Activated CD8-positive, alpha-beta memory T cell treated with anti-CD3 and anti-CD28 coated beads for 4 hours (primary cell): ENCODE measurements at regions not wholly inside any gene's neighbourhood (a gene's known extent, or its start where the extent isn't known, plus 50 kb on each side); places are given as distances from the start of the nearest gene placed in this dataset.

ENCODE experiments used
- DNase-seq, 2 donors: peaks; one replicate each; pipeline ENCODE4 v3.0.0-alpha.2; 2020; ENCODE audit warnings: low read depth in 2 of 2

DNA sequence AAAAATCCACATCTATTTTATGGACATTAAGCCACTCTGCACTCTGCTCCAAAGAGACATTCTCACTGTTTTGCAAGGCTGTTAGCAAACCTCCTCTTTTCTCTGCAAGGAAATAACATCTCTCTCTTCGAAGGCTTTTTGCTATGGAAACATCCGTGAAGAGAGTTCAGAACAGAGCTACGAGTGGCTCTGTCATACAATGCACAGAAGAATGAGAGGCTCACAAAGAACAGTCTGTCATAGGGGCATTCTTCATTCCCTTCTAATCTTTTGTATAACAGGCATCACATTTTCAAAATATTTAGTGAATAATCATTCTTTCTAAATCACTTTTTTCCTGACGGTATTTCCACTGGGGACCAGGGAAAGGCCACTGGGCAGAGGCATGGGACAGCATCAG lies 346.1 kb downstream of the IRS2 start:
- no peak for DNase-seq

DNA sequence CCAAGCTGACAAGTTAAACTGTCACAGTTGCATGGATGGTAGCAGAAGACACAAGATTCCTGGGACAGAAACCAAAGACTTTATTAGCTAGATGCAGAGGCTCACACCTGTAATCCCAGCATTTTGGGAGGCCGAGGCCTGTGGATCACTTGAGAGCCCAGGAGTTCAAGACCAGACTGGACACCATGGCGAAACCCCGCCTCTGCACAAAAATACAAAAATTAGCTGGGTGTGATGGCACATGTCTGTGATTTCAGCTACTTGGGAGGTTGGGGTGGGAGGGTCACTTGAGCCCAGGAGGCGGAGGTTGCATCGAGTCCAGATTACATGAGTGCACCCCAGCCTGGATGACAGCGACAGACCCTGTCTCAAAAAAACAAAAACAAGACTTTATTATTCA lies 346.6 kb downstream of the IRS2 start:
- DNase-seq = no peak

DNA sequence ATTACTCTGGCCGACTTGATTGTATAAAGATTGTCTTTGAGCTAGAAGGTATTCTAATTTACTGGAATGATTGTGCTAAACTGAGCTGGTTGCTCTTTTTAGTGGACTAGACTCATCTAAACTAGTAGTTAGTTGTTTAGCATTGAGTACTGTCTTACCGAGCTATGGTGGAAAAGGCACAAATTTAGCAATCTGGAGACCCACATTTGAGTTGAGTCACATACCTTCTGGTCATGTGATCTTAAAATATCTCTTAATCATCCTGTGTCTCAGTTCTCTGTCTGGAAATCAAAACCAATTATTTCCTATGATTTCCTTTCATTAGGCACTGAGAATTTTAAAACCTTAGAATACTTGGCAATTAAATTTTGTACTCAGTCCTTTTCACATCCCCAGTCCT lies 349.5 kb downstream of the IRS2 start:
- DNase-seq = no peak

DNA sequence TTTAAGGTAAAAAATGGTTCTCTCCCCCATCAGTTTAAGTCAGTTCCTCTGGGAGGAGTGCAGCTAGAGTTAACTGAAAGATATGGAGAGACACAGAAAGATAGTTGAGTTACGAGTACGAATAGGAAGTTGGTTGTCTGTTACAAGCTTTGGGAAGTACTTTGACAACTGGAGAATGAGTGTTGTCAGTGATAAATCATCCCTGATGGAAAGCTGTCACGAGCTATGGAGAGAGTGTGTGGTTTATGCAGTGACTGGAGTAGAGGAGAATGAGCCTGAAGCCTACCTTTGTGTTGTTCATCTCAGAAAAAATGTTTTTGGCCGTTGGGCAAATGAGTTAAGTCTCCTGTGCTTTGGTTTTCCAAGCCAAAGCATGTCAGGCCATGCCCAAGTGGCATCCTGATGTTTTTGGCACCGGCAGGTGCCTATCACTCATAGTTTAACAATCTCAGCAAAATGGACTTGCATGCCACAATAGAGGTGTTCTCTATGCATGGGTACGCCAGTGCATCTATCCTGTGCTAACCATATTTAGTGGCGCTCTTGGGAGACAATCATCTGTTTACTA lies 350.2 kb downstream of the IRS2 start:
- no peak for DNase-seq

DNA sequence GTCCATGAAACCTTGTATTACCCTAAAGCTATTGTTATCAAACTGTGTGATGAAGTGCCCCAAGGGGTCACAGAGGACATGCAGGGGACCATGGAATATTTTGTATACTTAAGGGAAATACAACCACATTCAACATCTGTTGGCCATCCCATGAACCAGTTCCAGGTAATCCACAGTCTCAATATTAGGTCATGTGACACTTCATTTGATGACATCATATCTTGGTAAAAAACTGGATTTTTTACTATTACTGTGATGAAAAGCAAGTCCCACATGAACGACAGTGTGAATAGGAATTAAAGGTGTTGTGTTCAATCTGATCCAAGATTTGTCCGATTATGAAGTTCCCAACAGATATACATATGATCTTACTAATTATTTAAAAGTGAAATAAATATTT lies 355.2 kb downstream of the IRS2 start:
- no peak for DNase-seq

DNA sequence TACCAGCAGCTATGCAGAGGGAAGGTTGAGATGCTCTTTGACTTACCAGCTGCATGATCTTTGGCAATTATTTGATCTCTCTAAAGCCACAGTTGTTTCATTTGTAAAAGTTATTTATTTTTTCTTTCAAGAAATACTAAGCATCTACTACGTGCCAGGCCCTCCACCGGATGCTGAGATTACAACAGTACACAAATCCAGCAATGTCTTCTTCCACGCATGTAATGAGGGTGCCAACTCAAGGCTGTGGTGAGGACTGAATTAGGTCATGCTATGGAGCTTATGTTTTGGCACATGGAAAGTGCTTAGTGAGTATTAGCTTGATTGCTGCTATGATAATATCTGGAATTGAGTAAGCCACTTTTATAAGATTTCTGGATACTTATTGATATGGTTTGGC lies 358.2 kb downstream of the IRS2 start:
- no peak for DNase-seq

DNA sequence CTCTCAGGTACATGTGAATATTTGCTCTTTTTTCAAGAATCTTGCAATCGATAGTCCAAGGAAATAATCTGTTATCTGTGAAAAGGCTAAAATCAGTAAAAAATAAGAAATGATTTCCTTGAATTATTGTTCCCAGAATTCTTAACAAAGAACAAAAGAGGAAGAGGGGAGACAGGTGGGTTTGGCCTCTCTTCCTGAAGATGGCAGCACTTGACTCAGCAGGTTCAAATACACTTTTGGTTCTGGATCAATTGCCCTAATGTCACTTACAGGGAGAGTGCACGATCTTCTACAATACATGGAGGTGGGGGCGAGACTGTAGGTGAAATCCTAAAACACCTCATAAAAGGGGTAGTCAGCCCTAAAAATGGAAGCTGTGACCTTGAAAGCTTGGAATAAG lies 358.7 kb downstream of the IRS2 start:
- DNase-seq = no peak

DNA sequence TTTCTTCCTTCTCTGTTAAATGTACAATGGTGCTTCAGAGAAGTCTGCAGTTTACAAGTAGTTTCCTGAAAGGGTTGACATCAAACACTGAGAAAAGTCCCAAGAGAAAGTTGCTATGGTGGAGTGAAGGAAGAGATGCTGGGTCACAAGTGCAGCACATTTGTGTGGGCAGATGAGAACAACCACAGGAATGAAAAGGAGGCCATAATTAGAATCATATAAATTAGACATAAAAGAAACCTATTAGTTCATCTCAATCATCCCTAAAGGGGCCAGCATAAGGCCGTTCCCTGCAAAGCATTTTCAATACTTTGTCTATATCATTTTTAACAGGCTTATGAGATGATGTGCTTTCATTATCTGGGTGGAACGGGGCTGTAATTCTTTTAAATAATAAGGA lies 359.2 kb downstream of the IRS2 start:
- DNase-seq = no peak

DNA sequence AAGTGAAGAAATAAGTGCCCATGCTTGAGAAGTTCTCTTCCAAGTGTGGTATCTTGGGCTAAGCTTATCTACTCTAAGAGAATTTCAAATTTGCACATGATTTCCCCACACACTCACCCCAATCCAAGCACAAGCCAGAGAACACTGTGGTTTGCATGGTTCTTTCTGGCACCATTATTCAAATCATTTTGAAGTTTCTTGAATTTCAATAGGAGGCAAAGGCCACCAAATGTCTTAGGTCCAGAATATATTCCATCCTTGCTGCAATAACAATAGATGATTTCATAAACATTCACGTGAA lies 359.7 kb downstream of the IRS2 start:
- DNase-seq = no peak

DNA sequence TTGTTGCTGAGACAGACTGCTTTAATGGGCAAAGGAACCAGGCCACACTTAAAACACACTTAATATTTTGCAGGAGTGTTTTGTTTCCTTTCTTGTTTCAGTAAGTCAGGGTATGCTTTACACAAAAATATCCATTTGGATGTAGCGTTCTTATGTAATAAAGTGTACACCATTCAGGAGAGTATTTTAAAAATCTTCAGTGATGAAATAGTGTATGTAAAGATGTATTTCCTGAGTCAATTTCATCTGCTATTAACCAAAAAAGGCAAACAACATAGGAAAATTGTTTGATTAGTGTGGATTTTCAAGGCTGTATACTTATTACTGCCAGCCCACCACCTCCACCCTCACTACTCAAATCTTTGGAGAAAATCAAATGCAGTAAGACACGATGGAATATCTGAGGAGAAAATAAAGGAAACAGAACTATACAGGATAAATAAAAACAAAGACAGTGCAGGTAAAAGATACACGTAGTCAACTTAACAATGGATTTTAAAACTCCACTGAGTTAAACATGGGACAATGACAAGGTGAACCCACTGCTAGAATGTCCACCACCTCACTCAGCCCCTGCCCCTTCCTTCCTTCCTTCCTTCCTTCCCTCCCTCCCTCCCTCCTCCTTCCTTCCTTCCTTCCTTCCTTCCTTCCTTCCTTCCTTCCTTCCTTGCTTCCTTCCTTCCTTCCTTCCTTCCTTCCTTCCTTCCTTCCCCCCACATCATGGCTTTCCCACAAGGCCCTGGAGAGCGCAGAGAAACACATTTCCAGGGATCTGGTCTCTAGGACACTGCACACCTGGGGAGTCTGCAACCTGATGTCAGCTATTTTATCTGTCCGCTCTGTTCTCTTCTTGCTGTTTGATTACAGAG lies 360.3 kb downstream of the IRS2 start:
- DNase-seq = no peak

DNA sequence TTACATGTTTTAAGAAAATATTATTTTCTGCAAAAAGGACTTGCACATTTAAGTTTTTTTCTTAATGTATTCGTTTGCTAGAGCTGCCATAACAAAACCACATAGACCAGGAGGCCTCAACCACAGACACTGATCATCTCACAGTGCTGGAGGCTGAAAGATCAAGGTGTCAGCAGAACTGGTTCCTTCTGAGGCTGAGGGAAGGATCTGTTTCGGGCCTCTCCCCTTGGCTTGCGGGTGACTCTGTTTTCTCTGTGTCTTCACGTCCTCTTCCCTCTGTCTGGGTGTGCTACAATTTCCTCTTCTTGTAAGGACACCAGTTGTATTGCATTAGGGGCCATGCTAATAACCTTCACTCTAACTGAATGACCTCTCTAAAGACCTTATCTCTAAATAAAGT lies 364.2 kb downstream of the IRS2 start:
- no peak for DNase-seq

DNA sequence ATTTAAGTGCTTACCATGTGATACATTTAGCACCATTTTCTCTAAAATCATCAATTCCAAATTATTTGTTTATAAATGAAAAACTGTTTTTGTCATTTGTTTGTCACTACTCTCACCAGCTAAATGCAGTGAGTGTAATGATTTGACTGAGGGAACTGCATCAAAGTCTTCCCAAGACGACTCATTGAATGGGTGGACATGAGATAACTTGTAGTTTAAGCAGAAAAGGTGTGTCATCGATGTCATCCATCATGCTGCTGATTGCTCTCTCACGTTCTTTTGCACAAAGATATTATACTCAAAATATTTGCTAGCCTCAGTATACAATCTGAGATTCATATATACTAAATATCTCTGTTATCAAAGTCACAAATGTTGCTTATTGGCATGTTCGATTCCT lies 366.5 kb downstream of the IRS2 start:
- no peak for DNase-seq

DNA sequence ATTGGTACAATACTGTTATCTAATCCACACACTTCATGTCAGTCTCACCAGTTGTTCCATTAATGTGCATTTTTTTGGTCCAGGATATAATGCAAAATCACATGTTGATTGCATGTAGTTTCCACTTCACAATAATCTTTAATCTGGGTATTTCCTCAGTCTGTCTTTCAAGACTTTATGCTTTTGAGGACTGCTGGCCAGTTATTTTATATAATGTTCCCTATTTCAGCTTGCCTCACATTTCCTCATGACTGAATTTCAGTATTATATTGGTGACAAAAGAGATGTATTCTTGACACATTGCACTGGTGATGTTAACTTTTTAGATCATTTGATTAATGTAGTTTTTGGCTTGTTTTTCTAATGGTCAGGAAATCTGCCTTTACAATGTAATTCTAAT lies 368.3 kb downstream of the IRS2 start:
- DNase-seq = no peak

DNA sequence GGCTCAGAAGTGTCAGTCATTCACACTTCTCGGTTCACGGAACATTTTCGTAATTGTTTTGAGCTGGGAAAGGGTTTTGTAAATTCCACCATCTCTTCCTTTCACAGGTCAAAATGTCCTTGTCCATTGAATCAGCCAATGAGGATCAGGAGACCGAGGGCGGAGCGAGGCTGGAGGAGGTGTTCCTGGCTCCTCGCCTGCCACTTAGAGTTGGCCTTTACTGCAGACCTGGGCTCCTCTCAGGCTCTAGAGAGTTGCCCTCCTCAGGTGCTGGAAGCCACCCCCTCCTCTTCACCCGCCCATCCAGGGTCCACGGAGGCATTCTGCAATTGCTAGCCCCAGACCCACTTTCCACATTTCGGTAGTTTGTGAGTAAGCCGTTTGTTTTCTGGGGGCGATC lies 370.4 kb downstream of the IRS2 start:
- DNase-seq = no peak

DNA sequence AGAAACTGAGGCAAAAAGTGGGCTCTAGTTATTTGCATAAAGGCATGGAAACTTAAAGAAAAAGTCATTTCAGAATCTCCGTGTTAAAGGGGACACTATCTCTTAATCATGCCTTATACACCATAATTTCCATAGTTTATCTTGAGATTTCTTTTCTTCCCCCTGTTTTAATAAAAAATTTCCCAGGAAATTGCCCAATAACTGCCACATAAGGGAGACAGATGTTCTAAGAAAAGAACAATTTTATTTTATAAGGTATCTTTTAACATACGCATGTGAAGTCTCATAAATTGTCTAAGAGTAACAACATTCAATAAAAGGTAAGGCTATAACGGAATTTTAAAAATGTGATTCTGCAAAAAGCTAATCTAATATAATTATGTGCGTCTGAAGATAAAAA lies 371.3 kb downstream of the IRS2 start:
- no peak for DNase-seq

DNA sequence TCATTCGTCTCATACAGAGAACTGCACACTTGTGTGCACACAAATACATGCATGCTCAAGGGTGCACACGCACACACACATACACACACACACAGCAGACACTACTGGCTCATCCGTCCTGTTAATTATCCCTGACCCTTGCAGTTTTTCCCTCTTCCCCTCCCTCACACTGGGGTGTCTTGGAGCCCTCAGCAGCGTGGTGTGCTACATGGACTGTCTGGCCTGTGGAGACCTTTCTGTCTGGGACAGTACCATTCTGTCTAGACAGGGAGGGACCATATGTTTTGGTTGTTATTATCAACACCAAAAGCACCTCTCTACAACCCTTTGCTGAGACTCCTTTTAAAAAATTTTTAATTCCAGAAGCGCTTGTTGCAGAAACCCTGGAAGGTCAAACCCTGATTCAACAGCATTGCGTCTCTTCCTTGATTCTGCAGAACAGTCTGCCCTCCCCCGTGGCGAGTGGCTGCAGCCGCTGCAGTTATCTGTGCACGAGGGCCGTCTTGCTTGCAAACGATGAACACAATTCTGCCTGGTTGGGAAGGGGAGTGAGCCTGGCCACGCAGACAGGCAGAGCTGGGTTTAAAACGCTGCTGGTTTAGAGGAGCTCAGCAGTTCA lies 374.0 kb downstream of the IRS2 start:
- no peak for DNase-seq

DNA sequence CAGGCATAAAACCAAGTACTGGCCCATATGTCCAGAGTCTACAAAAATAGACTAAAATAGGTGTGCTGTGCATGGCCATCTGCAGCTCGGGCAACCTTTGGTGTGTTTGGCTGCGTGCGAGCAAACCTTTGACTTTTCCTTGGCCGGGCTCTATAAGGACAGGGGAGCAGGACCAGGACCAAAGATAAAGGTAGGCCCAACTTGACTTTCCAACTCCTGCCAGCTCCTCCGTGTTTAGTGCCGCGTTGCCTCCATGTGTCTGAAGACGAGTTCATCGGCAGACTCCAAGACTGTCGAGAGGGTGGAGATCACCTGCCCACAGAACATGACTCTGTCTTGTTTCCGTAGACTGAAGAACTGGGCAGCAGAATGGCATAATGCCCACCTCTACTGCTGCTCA lies 375.5 kb downstream of the IRS2 start:
- no peak for DNase-seq

DNA sequence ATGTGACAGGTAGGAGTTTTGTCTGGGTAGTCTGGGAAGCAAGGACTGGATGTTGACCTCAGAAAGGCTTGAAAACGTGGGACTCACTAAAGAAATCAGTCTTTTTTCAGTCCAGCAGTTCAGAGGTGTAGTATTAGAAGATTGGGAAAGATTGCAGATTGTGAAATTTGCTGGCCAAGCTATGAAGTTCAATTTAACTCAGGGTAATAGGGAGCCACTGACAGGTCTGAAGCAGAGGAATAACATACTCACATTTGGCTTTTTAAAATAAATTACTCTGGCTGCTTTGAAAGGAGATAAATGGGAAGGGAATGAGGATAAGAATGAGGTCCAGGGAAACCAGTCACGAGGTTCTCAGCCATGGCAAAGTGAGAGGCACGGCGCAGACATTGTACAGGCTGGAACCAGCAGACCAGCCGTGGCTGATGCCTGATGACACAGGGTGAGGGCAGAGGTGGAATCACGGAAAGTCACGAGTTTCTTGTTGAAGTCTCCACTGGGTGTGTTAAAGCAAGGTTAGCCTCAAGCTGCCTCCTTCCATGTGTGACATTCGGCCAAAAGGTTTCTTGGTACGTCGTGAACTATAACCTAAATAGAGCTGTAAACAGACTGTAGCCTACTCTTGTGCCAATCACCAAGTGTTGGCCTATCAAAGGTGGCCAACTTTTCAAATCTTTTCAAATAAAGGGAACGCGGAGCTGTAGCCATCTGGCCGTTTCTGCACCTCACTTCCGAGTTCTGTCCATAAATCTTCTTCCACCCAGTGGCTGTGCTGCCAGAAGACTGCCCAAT lies 377.6 kb downstream of the IRS2 start:
- no peak for DNase-seq

DNA sequence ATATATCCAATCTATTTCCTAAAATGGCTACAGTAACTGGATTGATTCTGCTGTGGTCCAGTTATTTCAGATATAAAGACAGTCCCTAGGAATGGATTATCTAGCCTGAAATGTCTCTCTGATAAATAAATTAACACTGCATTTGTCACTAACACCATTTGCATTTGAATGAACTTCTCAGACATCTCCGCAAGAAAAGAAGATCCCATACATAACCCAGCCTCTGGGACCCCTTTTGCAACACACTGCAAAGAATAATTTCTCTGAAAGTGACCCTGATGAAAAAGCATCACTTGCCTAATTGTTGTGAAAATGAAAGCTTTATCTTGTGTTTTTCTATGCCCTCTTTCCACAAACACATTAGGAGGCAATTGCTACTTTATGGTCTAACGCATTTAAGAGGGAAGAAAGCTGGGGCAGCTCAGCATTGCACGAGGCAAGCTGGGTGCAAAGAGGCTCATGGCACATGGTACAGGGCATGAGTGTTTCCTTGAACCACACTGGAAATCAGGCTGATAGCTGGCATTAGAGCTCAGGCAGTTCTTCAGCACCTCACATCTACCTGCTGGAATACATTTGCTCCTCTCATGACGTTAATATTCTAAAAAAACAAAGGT lies 379.9 kb downstream of the IRS2 start:
- no peak for DNase-seq

DNA sequence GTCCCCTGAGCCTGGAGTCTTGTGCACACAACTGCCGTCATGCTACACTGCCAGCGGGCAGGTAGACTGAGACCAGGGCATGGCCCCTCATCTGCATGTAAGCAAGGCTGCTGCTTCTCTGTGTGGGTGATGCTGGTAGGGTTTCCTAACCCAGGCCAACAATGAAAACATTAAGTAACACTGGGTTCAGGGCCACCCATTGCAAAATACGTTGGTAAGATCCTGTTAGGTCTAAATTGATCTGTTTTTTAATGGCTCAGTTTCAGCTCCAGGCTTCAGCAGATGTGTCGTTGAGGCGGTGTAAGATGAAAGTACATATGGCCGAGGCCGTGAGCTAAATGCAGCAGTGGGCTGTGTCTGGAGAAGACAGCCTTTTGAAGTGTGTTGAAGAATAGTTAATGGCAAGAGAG lies 383.4 kb downstream of the IRS2 start:
- DNase-seq = no peak

DNA sequence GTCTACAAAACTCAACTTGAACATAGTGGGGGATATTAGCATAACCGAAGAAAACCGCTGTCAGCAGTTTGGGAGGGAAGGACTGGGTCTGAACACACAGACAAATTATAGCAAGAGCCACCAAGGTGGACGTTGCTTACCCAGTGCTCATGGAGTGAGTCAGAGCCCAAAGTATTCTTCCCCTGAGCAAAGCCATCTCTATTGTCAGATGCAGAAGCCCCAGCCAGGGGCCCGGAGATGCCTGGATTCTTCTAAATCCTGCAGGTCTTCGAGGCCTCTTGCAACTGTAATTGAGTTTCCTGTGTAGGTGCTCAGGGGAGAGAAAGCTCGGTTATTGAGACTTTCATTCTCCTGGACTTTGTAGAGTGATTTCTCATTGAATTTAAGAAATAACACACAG lies 384.5 kb downstream of the IRS2 start:
- no peak for DNase-seq

DNA sequence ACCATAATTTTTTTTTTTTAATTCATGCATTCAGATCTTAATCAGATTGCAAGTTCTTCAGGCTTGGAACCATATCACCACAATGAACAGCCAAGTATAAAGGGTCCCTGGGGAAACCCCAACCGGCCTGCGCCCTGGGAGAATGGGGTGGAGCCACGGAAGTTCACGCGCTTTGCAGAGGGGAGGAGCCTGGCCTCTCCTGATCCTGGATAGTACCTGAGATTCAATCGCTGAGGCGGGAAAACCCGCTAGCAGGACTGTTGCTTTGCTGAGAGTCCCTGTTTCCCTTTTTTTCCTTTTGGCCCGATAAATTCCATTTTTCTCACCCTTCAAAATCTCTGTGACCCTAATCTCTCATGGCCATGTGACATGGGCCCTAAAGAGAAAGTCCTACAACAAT lies 385.1 kb downstream of the IRS2 start:
- no peak for DNase-seq
